Naive thymus-derived CD8-positive, alpha-beta T cell (primary cell): ENCODE measurements at regions not wholly inside any gene's neighbourhood (a gene's known extent, or its start where the extent isn't known, plus 50 kb on each side); places are given as distances from the start of the nearest gene placed in this dataset.

Experiments
- ATAC-seq, 2 donors: fragments of 150-1000 bp; cut with Tn5 transposase in 1 of 2; sonication (Bioruptor Pico), chemical (Tn5 transposase) in 1 of 2; 1 replicate in 1 of 2; 2 replicates in 1 of 2; pipeline ENCODE4 v1.10.0; 2021; ENCODE audit warnings: mild to moderate bottlenecking in 2 of 2, moderate library complexity in 2 of 2
- POLR2A ChIA-PET: fragments of 350-600 bp; sonication (Branson Sonifier 250); formaldehyde crosslinking; loops from one replicate; lab custom pipeline; 2021; ENCODE audit warnings: antibody characterized with exemption; lab: Charles Lee
- DNase-seq, 10 donors: peaks; one replicate each; pipeline versions ENCODE4 v3.0.0 to v3.0.0-alpha.2; 2020 to 2022
- H3K27ac Mint-ChIP-seq, 10 donors: one replicate each; pipeline ENCODE4 v1.8.0; 2020 to 2022; ENCODE audit warnings: mild to moderate bottlenecking in 10 of 10, mixed read lengths in 10 of 10, moderate library complexity in 4 of 10, inconsistent platforms in 1 of 10
- H3K27me3 Mint-ChIP-seq, 5 donors: one replicate each; pipeline ENCODE4 v1.8.0; 2021 to 2022; ENCODE audit warnings: mixed read lengths in 5 of 5
- H3K36me3 Mint-ChIP-seq, 3 donors: one replicate each; pipeline ENCODE4 v1.8.0; 2020 to 2022; ENCODE audit warnings: mixed read lengths in 3 of 3, mild to moderate bottlenecking in 2 of 3, inconsistent platforms in 1 of 3
- H3K4me1 Mint-ChIP-seq, 4 donors: one replicate each; pipeline ENCODE4 v1.8.0; 2021 to 2022; ENCODE audit warnings: mixed read lengths in 4 of 4
- H3K4me3 Mint-ChIP-seq, 10 donors: one replicate each; pipeline ENCODE4 v1.8.0; 2020 to 2022; ENCODE audit warnings: mild to moderate bottlenecking in 10 of 10, mixed read lengths in 10 of 10, moderate library complexity in 6 of 10, inconsistent platforms in 1 of 10
- H3K9me3 Mint-ChIP-seq, 9 donors: one replicate each; pipeline ENCODE4 v1.8.0; 2020 to 2022; ENCODE audit warnings: mixed read lengths in 9 of 9, mild to moderate bottlenecking in 3 of 9, inconsistent platforms in 1 of 9, moderate library complexity in 1 of 9

GRCh38 chr1:54460351-54460750 is 54.2 kb upstream of the SSBP3 start:
- peak overlapping the region; percentile 7 to 80 (median 65) for H3K4me3 Mint-ChIP-seq
- no peaks in the 10 kb centered on the region for H3K27me3 Mint-ChIP-seq
- DNase-seq: peak in 9 of 10 donors; percentile 31 to 90 (median 65)
- no peaks in the 10 kb centered on the region for H3K9me3 Mint-ChIP-seq
- H3K36me3 Mint-ChIP-seq: no peaks in the 10 kb centered on the region
- POLR2A ChIA-PET: interaction anchor here (0.7 to 2.6 kb wide), 8 partner anchors 11 to 53 kb away, joined by 3 to 9 read pairs (median 5); partner anchors contain the start of gene SSBP3
- ATAC-seq: peak; percentile 92 to 97
- peak overlapping the region; percentile 59 to 96 (median 90) for H3K27ac Mint-ChIP-seq
- H3K4me1 Mint-ChIP-seq: peaks cover 24 to 59% (median 49%) of the 10 kb centered on the region in 4 donors

GRCh38 chr1:54459726-54460191 is 53.6 kb upstream of the SSBP3 start:
- H3K36me3 Mint-ChIP-seq: no peaks in the 10 kb centered on the region
- POLR2A ChIA-PET: interaction anchor here (1.0 to 2.6 kb wide), 7 partner anchors 11 to 53 kb away, joined by 3 to 9 read pairs (median 5); partner anchors contain the start of gene SSBP3
- H3K27me3 Mint-ChIP-seq: no peaks in the 10 kb centered on the region
- no peaks in the 10 kb centered on the region for H3K9me3 Mint-ChIP-seq
- H3K27ac Mint-ChIP-seq: peak overlapping the region; percentile 68 to 96 (median 90)
- H3K4me3 Mint-ChIP-seq: peak overlapping the region; percentile 19 to 80 (median 65)
- DNase-seq (peak in 4 of 10 donors; percentile 18 to 32 (median 22)), ATAC-seq (peak; percentile 41 to 54)
- H3K4me1 Mint-ChIP-seq: peaks cover 23 to 54% (median 46%) of the 10 kb centered on the region in 4 donors

- Mint-ChIP-seq H3K27ac (peak overlapping the region; percentile 68 to 96 (median 90)), H3K27me3 (no peaks in the 10 kb centered on the region), H3K4me1 (peaks cover 23 to 48% (median 40%) of the 10 kb centered on the region in 4 donors), H3K36me3 (no peaks in the 10 kb centered on the region), H3K4me3 (peak overlapping the region in 9 of 10 donors; percentile 1 to 80 (median 58)), H3K9me3 (no peaks in the 10 kb centered on the region)
- ATAC-seq: no peak
- DNase-seq: peak in 1 of 10 donors; percentile 14
- POLR2A ChIA-PET: interaction anchor here (0.9 to 2.6 kb wide), 4 partner anchors 12 to 52 kb away, joined by 3 to 9 read pairs (median 6); partner anchors contain the start of gene SSBP3
These were observed 52.9 kb upstream of the SSBP3 start for GRCh38 chr1:54459140-54459539.

GRCh38 chr1:54456921-54457529 is 50.8 kb upstream of the SSBP3 start:
- DNase-seq (no peak), ATAC-seq (no peak)
- H3K9me3 Mint-ChIP-seq: peaks cover 0 to 2% (median 0%) of the 10 kb centered on the region in 9 donors
- peaks cover 24 to 42% (median 32%) of the 10 kb centered on the region in 4 donors for H3K4me1 Mint-ChIP-seq
- peak overlapping the region in 5 of 10 donors; percentile 18 to 72 (median 41) for H3K27ac Mint-ChIP-seq
- H3K27me3 Mint-ChIP-seq: no peaks in the 10 kb centered on the region
- H3K4me3 Mint-ChIP-seq: no peak overlapping the region
- POLR2A ChIA-PET: no interaction called here
- no peaks in the 10 kb centered on the region for H3K36me3 Mint-ChIP-seq

GRCh38 chr1:54456361-54456760 is 50.2 kb upstream of the SSBP3 start:
- no peaks in the 10 kb centered on the region for H3K27me3 Mint-ChIP-seq
- peaks cover 0 to 2% (median 0%) of the 10 kb centered on the region in 9 donors for H3K9me3 Mint-ChIP-seq
- H3K4me3 Mint-ChIP-seq: no peak overlapping the region
- H3K4me1 Mint-ChIP-seq: peaks cover 21 to 38% (median 28%) of the 10 kb centered on the region in 4 donors
- POLR2A ChIA-PET: no interaction called here
- DNase-seq (no peak), ATAC-seq (no peak)
- peaks cover 0 to 2% (median 0%) of the 10 kb centered on the region in 3 donors for H3K36me3 Mint-ChIP-seq
- H3K27ac Mint-ChIP-seq: peak overlapping the region in 1 of 10 donors; percentile 72
